Renal cortex interstitium (tissue), 11 donors: ENCODE measurements at regions not wholly inside any gene's neighbourhood (a gene's known extent, or its start where the extent isn't known, plus 50 kb on each side); places are given as distances from the start of the nearest gene placed in this dataset.

ENCODE experiments used
- DNase-seq, 11 donors: peaks; one replicate each; pipeline ENCODE4 v3.0.0-alpha.2; 2013; ENCODE audit warnings: low read depth in 9 of 11, low spot score in 4 of 11; ENCODE audit errors: extremely low read depth in 1 of 11

DNA sequence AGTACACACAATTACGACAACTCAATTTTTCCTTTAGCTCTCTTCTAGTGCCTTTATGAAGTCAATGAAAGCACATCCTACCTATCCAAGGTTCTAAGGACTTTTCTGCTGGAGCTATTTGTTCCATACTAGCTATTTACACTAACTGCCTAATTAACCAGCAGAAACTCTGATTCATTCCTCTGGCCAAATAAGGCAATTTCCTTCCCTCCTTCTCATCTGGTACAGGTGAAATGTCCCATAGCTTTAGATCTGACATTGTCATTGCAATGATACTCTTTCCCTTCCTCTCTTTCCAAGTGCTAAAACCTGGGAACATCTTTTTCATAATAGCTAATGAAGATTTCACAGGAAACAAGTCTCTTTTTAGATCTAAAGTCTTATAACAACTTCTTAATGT, 521.7 kb downstream of the SOX2 start:
- DNase-seq: no peak

DNA sequence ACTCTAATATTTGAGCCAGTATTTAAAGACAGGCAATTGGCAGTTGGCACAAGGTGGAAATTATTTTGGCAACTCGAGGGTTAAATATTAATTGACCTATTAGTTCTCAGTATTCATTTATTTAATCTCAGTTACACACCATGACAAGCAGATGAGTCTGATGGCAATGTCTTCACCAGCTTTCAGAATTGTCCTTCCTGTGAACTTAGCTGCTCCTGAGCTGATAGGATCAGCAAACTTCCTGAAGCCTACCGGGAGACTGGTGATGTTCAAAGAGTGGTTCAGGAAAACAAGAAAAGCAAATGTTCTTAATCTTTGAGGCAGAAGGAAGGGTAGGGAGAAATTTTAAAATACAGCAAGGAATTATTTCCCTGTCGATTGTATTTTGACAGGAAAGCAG, 522.2 kb downstream of the SOX2 start:
- no peak for DNase-seq

DNA sequence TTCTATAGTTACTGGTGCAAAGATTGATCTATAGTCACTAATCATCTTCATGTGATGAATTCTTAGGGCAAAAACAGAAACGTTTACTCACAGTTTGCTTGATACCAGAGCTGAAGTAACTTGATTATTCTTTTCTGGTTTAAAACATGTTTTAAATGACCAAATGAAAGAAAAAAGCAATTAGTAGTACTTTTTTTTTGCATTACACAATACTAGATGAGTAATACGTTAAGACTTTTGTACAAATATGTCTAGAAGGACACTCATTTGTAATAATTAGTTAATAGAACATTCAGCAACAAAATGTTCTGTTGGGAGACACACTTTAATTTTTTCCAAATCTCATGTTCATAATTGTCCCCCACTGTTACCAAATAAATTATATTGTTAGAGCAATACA, 523.2 kb downstream of the SOX2 start:
- no peak for DNase-seq

DNA sequence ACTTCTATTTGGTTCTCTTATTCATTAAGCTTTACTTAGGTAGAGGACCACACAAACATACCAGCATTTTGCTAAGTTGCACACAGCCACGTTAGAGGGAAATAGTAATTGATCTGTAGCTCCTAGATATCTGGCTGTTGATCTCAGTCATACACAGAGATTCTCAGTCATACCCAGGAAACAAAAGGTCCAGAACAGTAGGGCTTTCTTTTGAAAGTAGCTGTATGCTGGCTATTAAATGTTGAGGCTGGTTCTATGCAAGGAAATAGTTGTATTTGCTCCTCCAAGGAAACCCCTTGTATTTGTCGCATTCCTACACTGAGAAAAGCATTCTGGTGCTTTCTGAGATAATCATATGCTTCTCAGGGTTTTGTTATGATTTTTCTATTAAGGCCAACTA, 523.8 kb downstream of the SOX2 start:
- no peak for DNase-seq

DNA sequence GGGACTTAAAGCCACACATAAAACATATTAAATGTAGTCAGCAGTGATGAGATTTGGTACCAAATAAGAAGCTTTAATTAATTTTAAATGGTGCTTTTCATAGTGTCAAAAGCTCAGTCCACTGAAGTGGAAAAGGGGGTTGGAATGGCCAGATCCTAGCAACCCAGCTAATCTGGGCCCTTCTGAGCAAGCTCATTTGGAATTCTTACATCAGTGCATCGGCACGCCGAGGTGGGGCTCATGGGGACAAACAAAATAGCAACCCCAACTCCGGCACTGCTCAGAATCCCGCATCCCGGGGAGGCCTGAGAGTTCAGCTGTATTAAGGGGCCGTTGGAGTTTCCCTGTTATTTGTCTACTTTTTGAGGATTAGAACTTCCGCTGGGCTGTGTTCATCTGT, 526.4 kb downstream of the SOX2 start:
- DNase-seq: peak in 3 of 11 donors; percentile 20 to 44 (median 32)

DNA sequence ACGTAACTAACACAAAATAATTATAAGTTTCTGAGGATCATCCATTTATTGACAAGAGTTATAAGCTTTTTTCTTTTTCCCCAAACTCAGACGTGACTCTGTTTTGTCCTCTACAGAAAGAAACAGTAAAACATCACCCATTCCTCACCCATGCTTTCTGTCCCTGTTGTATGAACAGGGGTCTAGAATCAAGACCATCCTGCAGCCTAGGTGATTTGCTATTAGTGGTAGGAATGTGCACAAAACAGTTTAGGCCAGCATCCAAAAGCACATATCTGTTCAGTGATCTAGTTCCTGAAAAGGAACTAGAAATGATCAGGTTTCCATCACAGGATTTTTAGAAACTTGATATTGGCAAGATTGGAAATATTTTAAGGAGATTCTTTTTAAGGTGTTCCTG, 527.6 kb downstream of the SOX2 start:
- DNase-seq: no peak

DNA sequence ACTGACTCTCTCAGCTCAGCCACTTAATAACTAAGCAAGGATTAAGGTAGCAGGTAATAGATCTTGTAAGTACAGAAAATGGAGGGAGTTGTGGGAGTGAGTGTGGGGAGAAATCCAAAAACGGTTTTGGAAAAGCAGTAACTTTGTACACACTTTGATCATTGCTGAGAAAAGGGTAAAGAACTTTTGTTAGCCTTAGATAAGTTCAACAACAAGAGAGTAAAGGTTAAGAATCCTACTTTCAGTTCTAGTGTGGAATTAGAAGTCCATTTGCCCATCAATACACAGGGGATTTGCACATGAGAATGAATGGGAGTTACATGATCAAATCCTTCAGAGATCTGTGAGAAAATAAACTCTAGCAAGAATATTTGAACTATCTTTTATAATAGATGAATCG, 528.7 kb downstream of the SOX2 start:
- no peak for DNase-seq

DNA sequence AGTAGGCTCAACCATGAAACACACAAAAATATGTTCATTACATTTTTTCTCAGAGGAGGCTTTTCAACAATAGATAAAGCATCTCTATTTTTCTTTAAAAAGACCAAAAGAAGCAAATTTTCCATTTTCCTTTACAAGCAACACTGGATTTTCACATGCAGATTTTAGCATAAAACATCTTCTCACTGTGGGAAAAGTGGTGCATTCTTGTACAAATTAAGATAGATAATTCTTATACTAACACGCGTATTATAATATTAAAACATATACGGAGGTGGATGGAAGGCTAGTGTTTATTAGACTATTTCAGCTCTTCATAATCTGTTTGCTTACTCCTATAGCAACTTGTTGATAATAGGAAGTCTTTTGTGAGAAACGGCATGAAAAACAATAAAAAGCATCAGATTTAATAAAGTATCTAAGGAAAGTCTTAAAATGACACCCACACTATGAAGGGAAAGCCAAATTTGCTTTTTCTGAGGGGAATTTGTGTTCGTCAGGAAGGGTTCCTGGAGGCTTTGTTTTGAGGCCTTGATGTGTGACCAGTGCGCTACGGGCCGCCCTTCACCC, 529.6 kb downstream of the SOX2 start:
- no peak for DNase-seq

GRCh38 chr3:182241766-182242488, 530.2 kb downstream of the SOX2 start:
- peak in 5 of 11 donors; percentile 35 to 57 (median 55) for DNase-seq

DNA sequence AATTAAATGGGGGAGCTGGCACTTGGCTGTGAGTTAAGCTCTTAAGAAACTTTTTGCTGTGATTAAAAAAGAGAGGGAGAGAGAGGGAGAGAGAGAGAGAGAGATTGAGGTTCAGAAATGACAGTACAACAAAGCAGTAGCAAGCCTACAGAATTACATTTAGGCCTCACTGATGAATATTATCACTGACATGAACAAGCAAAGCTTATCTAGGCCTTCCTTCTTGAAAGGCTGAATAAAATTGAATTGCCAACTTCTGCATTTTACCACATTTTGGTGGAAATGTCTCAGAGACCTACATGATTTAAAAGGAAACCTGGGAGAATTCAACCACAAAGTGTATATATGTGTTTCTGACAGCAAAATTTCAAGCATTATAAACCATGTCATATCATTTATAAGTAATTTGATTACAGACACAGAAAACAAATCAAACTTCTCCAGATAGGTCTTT, 530.8 kb downstream of the SOX2 start:
- no peak for DNase-seq

- no peak for DNase-seq
These were observed 531.9 kb downstream of the SOX2 start for GRCh38 chr3:182243625-182244024.

DNA sequence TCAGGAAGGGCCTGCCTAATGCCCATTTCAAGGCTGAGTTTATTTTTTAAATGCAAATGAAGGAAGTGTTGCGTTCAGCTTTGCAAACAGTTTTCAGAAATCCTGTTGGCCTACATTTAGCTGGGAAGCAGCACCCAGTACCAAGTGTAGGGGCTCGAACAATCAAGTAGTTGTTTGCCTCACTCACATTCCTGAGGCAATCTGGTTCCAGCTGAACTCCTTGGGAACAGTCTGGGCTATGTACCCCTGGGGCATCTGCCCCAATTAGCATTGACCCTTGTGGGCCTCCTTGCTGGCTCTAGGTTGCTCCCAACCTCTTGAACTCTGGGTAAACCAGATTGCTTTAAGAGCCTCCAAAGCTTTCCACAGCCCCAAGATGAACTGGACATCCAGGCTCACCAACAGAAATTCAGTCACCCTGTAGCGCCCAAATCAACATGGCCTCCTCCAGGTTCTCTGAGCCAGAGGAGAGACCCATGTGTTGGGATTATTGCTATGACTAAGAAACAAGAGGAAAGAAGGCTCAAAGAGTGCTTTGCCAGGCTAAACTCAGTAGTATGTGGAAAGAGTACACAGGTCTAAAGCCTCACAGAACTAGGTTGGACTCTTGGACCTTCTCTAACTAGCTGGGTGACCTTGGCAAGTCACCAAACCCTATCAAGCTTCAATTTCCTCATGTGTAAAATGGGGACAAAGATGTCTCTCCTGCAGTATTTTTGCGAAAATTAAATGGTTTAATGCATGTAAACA, 532.7 kb downstream of the SOX2 start:
- no peak for DNase-seq

DNA sequence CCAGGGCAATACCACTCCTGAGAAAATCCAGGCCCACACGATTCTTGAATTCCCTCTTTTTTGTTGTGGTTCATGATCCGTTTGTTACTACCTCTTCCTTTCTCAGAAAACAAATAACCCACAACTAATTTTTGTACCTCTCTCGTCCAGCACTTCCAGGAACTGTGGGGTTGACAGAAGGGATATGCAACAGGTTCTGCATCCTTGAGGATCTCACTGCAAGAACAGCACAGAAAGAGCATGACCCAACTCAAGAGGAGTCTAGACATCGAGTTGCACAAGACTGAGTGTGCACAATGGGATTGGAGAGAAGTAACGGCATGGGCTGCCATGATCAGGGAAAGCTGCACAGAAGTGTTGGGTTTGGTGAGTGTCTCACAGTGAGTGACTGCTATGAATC, 533.3 kb downstream of the SOX2 start:
- no peak for DNase-seq

GRCh38 chr3:182246870-182247269, 535.1 kb downstream of the SOX2 start:
- no peak for DNase-seq

DNA sequence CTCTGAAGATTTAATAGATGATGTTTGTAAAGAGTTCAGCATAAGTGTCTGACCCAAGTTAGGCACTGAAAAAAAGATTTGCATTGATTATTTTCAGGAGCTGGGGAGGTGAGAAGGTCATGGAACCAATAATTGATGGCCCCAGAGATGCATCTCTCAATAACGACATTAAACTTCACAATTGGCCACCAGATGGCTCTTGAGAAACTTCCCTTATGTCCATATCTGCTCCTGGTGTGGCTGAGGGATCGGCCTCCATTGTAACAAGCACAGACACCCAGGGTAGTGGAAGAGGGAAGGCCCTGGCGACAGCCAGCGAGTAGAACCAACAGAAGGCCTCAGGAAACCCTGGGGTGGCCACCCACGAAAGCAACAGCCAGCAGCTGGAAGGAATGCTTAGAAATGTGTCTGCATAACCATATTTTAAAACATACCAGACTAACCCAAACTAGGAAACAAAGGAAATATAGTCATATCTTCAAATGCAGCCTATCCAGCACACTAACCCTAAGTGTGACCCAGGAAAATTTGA, 536.7 kb downstream of the SOX2 start:
- DNase-seq: no peak

GRCh38 chr3:182252802-182253201, 540.5 kb upstream of the ATP11B start:
- no peak for DNase-seq

- no peak for DNase-seq
These were observed 538.1 kb upstream of the ATP11B start for GRCh38 chr3:182255158-182255557.

DNA sequence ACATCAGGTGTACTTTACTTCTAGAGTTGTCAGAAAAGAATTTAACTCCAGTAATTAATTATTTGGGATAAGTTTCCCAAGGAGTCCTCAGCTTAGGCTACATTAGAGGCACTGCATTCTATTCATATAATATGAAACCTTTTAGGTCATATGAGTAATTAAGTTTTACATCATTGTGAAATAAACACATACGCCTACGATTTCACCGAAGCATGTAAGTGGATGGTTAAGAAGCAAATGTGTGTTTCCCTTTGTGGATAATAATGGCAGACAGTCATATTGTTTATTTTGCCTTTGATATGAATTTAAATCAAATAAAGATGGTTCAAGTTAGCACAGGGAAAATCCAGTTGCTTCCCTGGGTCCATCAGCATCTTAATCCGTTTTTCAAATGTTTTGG, 535.9 kb upstream of the ATP11B start:
- DNase-seq: no peak

- peak in 3 of 11 donors; percentile 28 to 54 (median 46) for DNase-seq
These were observed 534.6 kb upstream of the ATP11B start for GRCh38 chr3:182258538-182259177.

GRCh38 chr3:182259579-182259978, 533.7 kb upstream of the ATP11B start:
- peak in 1 of 11 donors; percentile 9 for DNase-seq
